ENCODE measurements at regions not wholly inside any gene's neighbourhood (a gene's known extent, or its start where the extent isn't known, plus 50 kb on each side); places are given as distances from the start of the nearest gene placed in this dataset.

DNA sequence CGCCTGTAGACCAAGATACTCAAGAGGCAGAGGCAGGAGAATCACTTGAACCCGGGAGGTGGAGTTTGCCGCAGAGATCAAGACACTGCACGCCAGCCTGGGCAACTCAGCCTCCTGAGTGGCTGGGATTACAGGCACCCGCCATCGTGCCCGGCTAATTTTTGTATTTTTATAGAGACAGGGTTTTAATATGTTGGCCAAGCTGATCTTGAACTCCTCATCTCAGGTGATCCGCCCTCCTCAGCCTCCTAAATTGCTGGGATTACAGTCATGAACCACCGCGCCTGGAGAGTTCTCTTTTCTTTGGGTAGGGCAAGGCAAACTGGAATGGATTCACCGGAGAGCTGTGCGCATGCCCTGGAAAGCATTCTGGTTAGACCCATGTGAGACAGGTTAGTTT is 179.3 kb upstream of the ALG10B start (continued):
- TF ChIP-seq AR (CRISPR knock-in tag; IDR thresholded peaks at IDR 0.05), result no peak
- TF ChIP-seq MLX (CRISPR knock-in tag; IDR thresholded peaks at IDR 0.05), result no peak
- TF ChIP-seq ELF4 (CRISPR knock-in tag; IDR thresholded peaks at IDR 0.05; ENCODE audit: low read depth), result no peak
- TF ChIP-seq FOXJ3 (CRISPR knock-in tag; IDR thresholded peaks at IDR 0.05; ENCODE audit: borderline replicate concordance), result no peak
- TF ChIP-seq ZBTB43 (CRISPR knock-in tag; IDR thresholded peaks at IDR 0.05), result no peak
- TF ChIP-seq SOX15 (CRISPR knock-in tag; IDR thresholded peaks at IDR 0.05), result no peak
- TF ChIP-seq ESRRA (CRISPR knock-in tag; IDR thresholded peaks at IDR 0.05; ENCODE audit: borderline replicate concordance), result no peak
- TF ChIP-seq HMGA2 (CRISPR knock-in tag; IDR thresholded peaks at IDR 0.05), result no peak
- no peak for TF ChIP-seq ATF3 (CRISPR knock-in tag; conservative IDR thresholded peaks at IDR 0.05)

DNA sequence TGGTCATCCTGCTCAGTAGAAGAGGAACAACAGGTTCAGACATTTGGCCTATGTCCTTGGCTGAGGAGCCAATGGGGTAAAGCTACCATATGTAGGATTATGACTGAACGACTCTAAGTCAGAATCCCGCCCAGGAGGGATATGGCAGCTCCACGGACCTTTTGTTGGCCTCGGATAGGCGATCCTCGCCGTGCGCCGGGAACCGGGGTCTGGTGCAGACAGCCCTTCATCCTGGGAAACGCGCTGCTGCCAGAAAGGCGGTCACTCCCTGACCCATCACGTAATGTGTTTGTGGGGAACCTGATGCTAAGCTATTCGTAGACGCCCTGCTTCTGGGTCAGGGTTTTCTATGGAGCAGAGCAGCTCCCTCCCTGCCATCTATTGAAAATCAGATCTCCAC is 178.9 kb upstream of the ALG10B start:
- no peak for ATAC-seq
- Mint-ChIP-seq H3K36me3 (peaks cover 50% of the 10 kb centered on the region), H3K27me3 (ENCODE audit: low read depth) (peaks cover 11% of the 10 kb centered on the region; the same call in 1 of the 2 replicates), H3K4me3 (no peak overlapping the region), H3K9me3 (peaks cover 58% of the 10 kb centered on the region), H3K27ac (no peak overlapping the region), H3K4me1 (no peaks in the 10 kb centered on the region)
- POLR2A ChIA-PET, result no interaction called here
- CTCF ChIA-PET, result no interaction called here
- no peak for DNase-seq (ENCODE audit: low spot score)
- no peak for TF ChIP-seq GABPB1 (CRISPR knock-in tag; IDR thresholded peaks at IDR 0.05)
- no peak for TF ChIP-seq NFATC4 (CRISPR knock-in tag; IDR thresholded peaks at IDR 0.05)
- TF ChIP-seq SMAD4 (CRISPR knock-in tag; IDR thresholded peaks at IDR 0.05), result no peak
- TF ChIP-seq FOXP1 (CRISPR knock-in tag; IDR thresholded peaks at IDR 0.05; ENCODE audit: borderline replicate concordance), result no peak
- TF ChIP-seq E2F1 (CRISPR knock-in tag; IDR thresholded peaks at IDR 0.05), result no peak
- TF ChIP-seq ATF3 (CRISPR knock-in tag; conservative IDR thresholded peaks at IDR 0.05), result no peak
- TF ChIP-seq, protein P1, sequence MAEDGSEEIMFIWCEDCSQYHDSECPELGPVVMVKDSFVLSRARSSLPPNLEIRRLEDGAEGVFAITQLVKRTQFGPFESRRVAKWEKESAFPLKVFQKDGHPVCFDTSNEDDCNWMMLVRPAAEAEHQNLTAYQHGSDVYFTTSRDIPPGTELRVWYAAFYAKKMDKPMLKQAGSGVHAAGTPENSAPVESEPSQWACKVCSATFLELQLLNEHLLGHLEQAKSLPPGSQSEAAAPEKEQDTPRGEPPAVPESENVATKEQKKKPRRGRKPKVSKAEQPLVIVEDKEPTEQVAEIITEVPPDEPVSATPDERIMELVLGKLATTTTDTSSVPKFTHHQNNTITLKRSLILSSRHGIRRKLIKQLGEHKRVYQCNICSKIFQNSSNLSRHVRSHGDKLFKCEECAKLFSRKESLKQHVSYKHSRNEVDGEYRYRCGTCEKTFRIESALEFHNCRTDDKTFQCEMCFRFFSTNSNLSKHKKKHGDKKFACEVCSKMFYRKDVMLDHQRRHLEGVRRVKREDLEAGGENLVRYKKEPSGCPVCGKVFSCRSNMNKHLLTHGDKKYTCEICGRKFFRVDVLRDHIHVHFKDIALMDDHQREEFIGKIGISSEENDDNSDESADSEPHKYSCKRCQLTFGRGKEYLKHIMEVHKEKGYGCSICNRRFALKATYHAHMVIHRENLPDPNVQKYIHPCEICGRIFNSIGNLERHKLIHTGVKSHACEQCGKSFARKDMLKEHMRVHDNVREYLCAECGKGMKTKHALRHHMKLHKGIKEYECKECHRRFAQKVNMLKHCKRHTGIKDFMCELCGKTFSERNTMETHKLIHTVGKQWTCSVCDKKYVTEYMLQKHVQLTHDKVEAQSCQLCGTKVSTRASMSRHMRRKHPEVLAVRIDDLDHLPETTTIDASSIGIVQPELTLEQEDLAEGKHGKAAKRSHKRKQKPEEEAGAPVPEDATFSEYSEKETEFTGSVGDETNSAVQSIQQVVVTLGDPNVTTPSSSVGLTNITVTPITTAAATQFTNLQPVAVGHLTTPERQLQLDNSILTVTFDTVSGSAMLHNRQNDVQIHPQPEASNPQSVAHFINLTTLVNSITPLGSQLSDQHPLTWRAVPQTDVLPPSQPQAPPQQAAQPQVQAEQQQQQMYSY (CRISPR knock-in tag; IDR thresholded peaks at IDR 0.05), result no peak
- TF ChIP-seq, protein P2, sequence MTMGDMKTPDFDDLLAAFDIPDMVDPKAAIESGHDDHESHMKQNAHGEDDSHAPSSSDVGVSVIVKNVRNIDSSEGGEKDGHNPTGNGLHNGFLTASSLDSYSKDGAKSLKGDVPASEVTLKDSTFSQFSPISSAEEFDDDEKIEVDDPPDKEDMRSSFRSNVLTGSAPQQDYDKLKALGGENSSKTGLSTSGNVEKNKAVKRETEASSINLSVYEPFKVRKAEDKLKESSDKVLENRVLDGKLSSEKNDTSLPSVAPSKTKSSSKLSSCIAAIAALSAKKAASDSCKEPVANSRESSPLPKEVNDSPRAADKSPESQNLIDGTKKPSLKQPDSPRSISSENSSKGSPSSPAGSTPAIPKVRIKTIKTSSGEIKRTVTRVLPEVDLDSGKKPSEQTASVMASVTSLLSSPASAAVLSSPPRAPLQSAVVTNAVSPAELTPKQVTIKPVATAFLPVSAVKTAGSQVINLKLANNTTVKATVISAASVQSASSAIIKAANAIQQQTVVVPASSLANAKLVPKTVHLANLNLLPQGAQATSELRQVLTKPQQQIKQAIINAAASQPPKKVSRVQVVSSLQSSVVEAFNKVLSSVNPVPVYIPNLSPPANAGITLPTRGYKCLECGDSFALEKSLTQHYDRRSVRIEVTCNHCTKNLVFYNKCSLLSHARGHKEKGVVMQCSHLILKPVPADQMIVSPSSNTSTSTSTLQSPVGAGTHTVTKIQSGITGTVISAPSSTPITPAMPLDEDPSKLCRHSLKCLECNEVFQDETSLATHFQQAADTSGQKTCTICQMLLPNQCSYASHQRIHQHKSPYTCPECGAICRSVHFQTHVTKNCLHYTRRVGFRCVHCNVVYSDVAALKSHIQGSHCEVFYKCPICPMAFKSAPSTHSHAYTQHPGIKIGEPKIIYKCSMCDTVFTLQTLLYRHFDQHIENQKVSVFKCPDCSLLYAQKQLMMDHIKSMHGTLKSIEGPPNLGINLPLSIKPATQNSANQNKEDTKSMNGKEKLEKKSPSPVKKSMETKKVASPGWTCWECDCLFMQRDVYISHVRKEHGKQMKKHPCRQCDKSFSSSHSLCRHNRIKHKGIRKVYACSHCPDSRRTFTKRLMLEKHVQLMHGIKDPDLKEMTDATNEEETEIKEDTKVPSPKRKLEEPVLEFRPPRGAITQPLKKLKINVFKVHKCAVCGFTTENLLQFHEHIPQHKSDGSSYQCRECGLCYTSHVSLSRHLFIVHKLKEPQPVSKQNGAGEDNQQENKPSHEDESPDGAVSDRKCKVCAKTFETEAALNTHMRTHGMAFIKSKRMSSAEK (CRISPR knock-in tag; IDR thresholded peaks at IDR 0.05; ENCODE audit: borderline replicate concordance), result no peak
- no peak for TF ChIP-seq NFYB (CRISPR knock-in tag; conservative IDR thresholded peaks at IDR 0.05; ENCODE audit: low read depth)
- TF ChIP-seq, protein P3, sequence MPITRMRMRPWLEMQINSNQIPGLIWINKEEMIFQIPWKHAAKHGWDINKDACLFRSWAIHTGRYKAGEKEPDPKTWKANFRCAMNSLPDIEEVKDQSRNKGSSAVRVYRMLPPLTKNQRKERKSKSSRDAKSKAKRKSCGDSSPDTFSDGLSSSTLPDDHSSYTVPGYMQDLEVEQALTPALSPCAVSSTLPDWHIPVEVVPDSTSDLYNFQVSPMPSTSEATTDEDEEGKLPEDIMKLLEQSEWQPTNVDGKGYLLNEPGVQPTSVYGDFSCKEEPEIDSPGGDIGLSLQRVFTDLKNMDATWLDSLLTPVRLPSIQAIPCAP (CRISPR knock-in tag; IDR thresholded peaks at IDR 0.05), result no peak
- TF ChIP-seq RELA (CRISPR knock-in tag; IDR thresholded peaks at IDR 0.05; ENCODE audit: borderline replicate concordance), result no peak
- no peak for TF ChIP-seq JUN (CRISPR knock-in tag; IDR thresholded peaks at IDR 0.05)

Data from WTC11 (cell line).